ENCODE measurements at regions not wholly inside any gene's neighbourhood (a gene's known extent, or its start where the extent isn't known, plus 50 kb on each side); places are given as distances from the start of the nearest gene placed in this dataset.

GRCh38 chr1:30807318-30808066, 49.9 kb upstream of the LAPTM5 start:
- Histone ChIP-seq H3K27me3 (ENCODE audit: control insufficient read depth in 1 of 2, insufficient read depth in 2 of 2, low read length in 2 of 2) (peaks cover 10 to 66% of the 10 kb centered on the region in 2 experiments), H3K4me1 (ENCODE audit: insufficient read depth, low read length) (peaks cover 12% of the 10 kb centered on the region), H3K9ac (ENCODE audit: insufficient read depth, low read depth, low read length) (no peak overlapping the region), H3K27ac (ENCODE audit: extremely low read length, insufficient read depth, low read length) (no peak overlapping the region), H3K36me3 (replicated peaks in 1 of 2; ENCODE audit: control insufficient read depth in 1 of 2, insufficient read depth in 2 of 2, low read length in 2 of 2) (no peaks in the 10 kb centered on the region), H3K4me2 (ENCODE audit: low read depth, low read length) (no peak overlapping the region), H3K9me3 (ENCODE audit: low read length) (no peaks in the 10 kb centered on the region), H3K79me2 (ENCODE audit: insufficient read depth, low read length) (no peaks in the 10 kb centered on the region), H2AFZ (ENCODE audit: low read length) (no peak overlapping the region), H4K20me1 (ENCODE audit: insufficient read depth, low read length) (no peaks in the 10 kb centered on the region), H3K4me3 (replicated peaks in 1 of 3; ENCODE audit: insufficient read depth in 1 of 3, low read depth in 2 of 3, low read length in 3 of 3) (no peak overlapping the region)
- POLR2A ChIA-PET: no interaction called here
- no TSS peak for BruUV-seq (replicated peaks)
- FAIRE-seq: no peak
- no peak for DNase-seq (ENCODE audit: low spot score)
- 35% methylated on average over 24 of the region's 41 CpGs for WGBS (ENCODE audit: low lambda C conversion rate)
- in situ Hi-C loops (cut with HindIII; ENCODE audit: extremely low pct_ligation_motif_present, low pct_unique_long_range_greater_than_20kb) (no loop called here), intact Hi-C loops (cut with micrococcal nuclease; ENCODE audit: unreplicated experiment) (no loop called here)
- ATAC-seq: no peak
- CTCF ChIA-PET (ENCODE audit: low intra/inter-chr PET ratio, low total read pairs): no interaction called here
- TF ChIP-seq ZNF850 (CRISPR knock-in tag; conservative IDR thresholded peaks at IDR 0.05): no peak
- TF ChIP-seq ZNF256 (CRISPR knock-in tag; conservative IDR thresholded peaks at IDR 0.05): no peak
- TF ChIP-seq TOE1 (CRISPR knock-in tag; IDR thresholded peaks at IDR 0.05): no peak
- TF ChIP-seq SP2 (CRISPR knock-in tag; IDR thresholded peaks at IDR 0.05): no peak
- no peak for TF ChIP-seq ZNF556 (CRISPR knock-in tag; IDR thresholded peaks at IDR 0.05; ENCODE audit: borderline replicate concordance)

Measured in HepG2 (cell line).